HEK293T (cell line): ENCODE measurements at regions not wholly inside any gene's neighbourhood (a gene's known extent, or its start where the extent isn't known, plus 50 kb on each side); places are given as distances from the start of the nearest gene placed in this dataset.

Source experiments
- ARNT ChIP-seq: fragments of 450-650 bp; IDR thresholded peaks from 2 replicates; pipeline ENCODE4 v1.6.1; 2017; ENCODE audit warnings: mild to moderate bottlenecking
- BHLHE40 ChIP-seq: fragments of 450-650 bp; IDR thresholded peaks from 2 replicates; pipeline ENCODE4 v1.6.1; 2016; ENCODE audit warnings: mild to moderate bottlenecking, moderate library complexity, borderline replicate concordance
- FOXA1 ChIP-seq: fragments of 450-650 bp; IDR thresholded peaks from 2 replicates; pipeline ENCODE4 v1.6.1; 2016; ENCODE audit warnings: mild to moderate bottlenecking
- L3MBTL2 ChIP-seq: fragments of 450-650 bp; conservative IDR thresholded peaks from 2 replicates; pipeline ENCODE4 v1.6.1; 2016; ENCODE audit warnings: mild to moderate bottlenecking
- LEF1 ChIP-seq: fragments of 450-650 bp; IDR thresholded peaks from 2 replicates; pipeline ENCODE4 v1.6.1; 2017; ENCODE audit warnings: mild to moderate bottlenecking, borderline replicate concordance
- PKNOX1 ChIP-seq: fragments of 450-650 bp; IDR thresholded peaks from 2 replicates; pipeline ENCODE4 v1.6.1; 2016
- SP1 ChIP-seq: fragments of 450-650 bp; IDR thresholded peaks from 2 replicates; pipeline ENCODE4 v1.6.1; 2017
- TARDBP ChIP-seq: fragments of 450-650 bp; IDR thresholded peaks from 2 replicates; pipeline ENCODE4 v1.6.1; 2016

- TF ChIP-seq LEF1: no peak
- no peak for TF ChIP-seq L3MBTL2
- no peak for TF ChIP-seq SP1
- no peak for TF ChIP-seq ARNT
- no peak for TF ChIP-seq TARDBP
- TF ChIP-seq BHLHE40: no peak
- TF ChIP-seq FOXA1: no peak
- no peak for TF ChIP-seq PKNOX1
Observed at GRCh38 chrX:63503541-63503940, 152.4 kb upstream of the SPIN4 start.
